ENCODE measurements at regions not wholly inside any gene's neighbourhood (a gene's known extent, or its start where the extent isn't known, plus 50 kb on each side); places are given as distances from the start of the nearest gene placed in this dataset.

DNA sequence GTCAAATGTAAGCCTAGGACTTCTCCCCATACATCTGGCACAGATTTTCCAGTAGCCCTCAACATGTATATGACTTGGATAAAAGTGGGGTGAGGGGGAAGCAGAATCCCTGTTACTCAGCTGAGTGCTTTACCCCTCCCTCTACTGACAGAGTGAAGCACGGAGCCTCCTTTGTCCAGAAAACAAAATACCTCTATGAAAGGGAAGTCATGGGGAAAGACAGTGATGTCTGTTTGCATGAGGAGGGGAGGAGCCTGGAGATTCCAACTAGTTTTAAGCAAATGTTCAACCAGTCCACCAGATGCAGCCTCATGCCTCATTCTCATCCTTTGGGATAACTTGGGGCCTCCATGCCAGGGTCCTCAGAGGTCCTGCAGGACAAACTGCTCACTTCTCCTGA is 203.9 kb downstream of the SMAD2 start:
- Histone ChIP-seq H3K4me3 (ENCODE audit: low read depth, low read length, poor library complexity, severe bottlenecking) (no peak overlapping the region), H3K36me3 (ENCODE audit: insufficient read depth, low read length) (no peaks in the 10 kb centered on the region), H3F3A (ENCODE audit: insufficient read depth, low read length) (no peaks in the 10 kb centered on the region), H3K9ac (ENCODE audit: low read length) (no peak overlapping the region), H4K20me1 (ENCODE audit: insufficient read depth, low read length) (no peaks in the 10 kb centered on the region), H3K9me3 (ENCODE audit: low read length) (no peaks in the 10 kb centered on the region), H2AFZ (ENCODE audit: low read length) (no peak overlapping the region), H3K9me2 (ENCODE audit: low read depth, low read length) (no peaks in the 10 kb centered on the region), H3K4me2 (ENCODE audit: low read length) (no peak overlapping the region), H3K79me2 (ENCODE audit: insufficient read depth, low read length) (no peaks in the 10 kb centered on the region), H3K27me3 (ENCODE audit: insufficient read depth, low read length) (no peaks in the 10 kb centered on the region), H3K27ac (ENCODE audit: low read depth, low read length, poor library complexity, severe bottlenecking) (no peak overlapping the region), H3K4me1 (ENCODE audit: insufficient read depth, low read length, severe bottlenecking) (no peaks in the 10 kb centered on the region)
- TF ChIP-seq, protein P1, sequence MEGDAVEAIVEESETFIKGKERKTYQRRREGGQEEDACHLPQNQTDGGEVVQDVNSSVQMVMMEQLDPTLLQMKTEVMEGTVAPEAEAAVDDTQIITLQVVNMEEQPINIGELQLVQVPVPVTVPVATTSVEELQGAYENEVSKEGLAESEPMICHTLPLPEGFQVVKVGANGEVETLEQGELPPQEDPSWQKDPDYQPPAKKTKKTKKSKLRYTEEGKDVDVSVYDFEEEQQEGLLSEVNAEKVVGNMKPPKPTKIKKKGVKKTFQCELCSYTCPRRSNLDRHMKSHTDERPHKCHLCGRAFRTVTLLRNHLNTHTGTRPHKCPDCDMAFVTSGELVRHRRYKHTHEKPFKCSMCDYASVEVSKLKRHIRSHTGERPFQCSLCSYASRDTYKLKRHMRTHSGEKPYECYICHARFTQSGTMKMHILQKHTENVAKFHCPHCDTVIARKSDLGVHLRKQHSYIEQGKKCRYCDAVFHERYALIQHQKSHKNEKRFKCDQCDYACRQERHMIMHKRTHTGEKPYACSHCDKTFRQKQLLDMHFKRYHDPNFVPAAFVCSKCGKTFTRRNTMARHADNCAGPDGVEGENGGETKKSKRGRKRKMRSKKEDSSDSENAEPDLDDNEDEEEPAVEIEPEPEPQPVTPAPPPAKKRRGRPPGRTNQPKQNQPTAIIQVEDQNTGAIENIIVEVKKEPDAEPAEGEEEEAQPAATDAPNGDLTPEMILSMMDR (IDR thresholded peaks at IDR 0.05; ENCODE audit: low read length): no peak
- no peak for TF ChIP-seq EZH2 (IDR thresholded peaks at IDR 0.05; ENCODE audit: borderline replicate concordance, low read length)

DNA sequence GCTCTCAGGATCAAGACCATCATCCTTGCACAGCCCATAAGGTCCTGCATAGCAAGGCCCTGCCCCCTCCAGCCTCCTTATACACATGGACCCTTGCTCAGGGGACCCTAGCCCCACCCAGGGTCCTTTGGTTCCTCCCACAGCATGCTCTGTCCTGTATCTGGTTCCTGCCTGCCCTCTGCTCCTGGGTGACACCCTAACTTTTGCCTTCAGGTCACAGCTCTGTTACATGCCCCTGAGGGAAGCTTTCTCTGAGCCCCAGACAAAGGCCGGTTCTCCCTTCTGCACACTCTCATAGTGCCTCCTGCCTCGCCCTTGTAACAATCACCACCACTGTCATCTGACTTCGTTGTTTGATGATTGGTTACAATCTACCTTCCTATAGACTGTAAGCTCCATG is 204.8 kb downstream of the SMAD2 start:
- no peaks in the 10 kb centered on the region for H3F3A ChIP-seq (ENCODE audit: insufficient read depth, low read length)
- H3K9me2 ChIP-seq (ENCODE audit: low read depth, low read length): no peaks in the 10 kb centered on the region
- H3K9ac ChIP-seq (ENCODE audit: low read length): no peak overlapping the region
- no peaks in the 10 kb centered on the region for H3K27me3 ChIP-seq (ENCODE audit: insufficient read depth, low read length)
- no peaks in the 10 kb centered on the region for H3K9me3 ChIP-seq (ENCODE audit: low read length)
- no peaks in the 10 kb centered on the region for H3K36me3 ChIP-seq (ENCODE audit: insufficient read depth, low read length)
- H4K20me1 ChIP-seq (ENCODE audit: insufficient read depth, low read length): no peaks in the 10 kb centered on the region
- no peak overlapping the region for H3K4me2 ChIP-seq (ENCODE audit: low read length)
- no peak overlapping the region for H3K27ac ChIP-seq (ENCODE audit: low read depth, low read length, poor library complexity, severe bottlenecking)
- H3K4me1 ChIP-seq (ENCODE audit: insufficient read depth, low read length, severe bottlenecking): no peaks in the 10 kb centered on the region
- no peaks in the 10 kb centered on the region for H3K79me2 ChIP-seq (ENCODE audit: insufficient read depth, low read length)
- TF ChIP-seq EZH2 (IDR thresholded peaks at IDR 0.05; ENCODE audit: borderline replicate concordance, low read length): no peak
- TF ChIP-seq, protein P1 (IDR thresholded peaks at IDR 0.05; ENCODE audit: low read length): no peak
- H3K4me3 ChIP-seq (ENCODE audit: low read depth, low read length, poor library complexity, severe bottlenecking): no peak overlapping the region
- no peak overlapping the region for H2AFZ ChIP-seq (ENCODE audit: low read length)

DNA sequence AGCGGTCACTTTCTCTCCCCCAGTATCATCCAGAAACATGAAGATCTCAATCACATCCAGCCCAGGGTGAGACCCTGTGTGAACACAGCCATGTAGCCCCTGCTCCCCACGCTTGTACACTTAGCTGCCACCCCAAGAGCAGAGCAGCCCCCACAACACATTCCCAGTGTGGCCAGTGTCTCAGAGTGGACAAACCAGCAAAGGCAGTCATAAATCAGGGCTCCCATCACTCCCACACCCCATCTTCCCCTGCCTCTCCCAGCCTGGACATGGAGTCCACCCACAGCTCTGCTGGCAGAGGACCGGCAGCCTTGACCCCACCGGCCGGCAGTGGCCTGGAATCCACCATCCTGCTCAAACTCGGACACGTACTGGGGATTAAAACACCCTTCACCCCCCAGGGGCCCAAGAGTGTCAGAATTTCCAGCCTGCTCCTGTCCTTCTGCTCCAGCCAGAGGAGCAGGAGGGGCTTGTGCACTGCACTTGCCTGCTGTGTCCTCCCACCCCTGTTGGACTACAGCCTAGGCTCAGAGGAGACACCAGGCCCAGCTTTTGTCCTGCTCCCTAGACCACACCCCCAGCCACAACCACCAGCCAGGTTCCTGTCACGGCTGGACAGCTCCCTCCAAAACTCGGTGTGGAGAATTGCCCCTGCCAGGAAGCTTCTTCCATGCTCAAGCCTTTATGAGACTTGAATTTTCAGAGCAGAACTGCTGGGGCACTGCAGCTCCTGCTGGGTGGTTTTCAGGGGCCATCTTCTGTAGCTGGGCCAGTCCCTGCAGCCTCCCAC is 206.1 kb downstream of the SMAD2 start:
- H3K9me3 ChIP-seq (ENCODE audit: low read length): no peaks in the 10 kb centered on the region
- no peak overlapping the region for H3K4me3 ChIP-seq (ENCODE audit: low read depth, low read length, poor library complexity, severe bottlenecking)
- no peak for TF ChIP-seq EZH2 (IDR thresholded peaks at IDR 0.05; ENCODE audit: borderline replicate concordance, low read length)
- TF ChIP-seq, protein P1 (IDR thresholded peaks at IDR 0.05; ENCODE audit: low read length): no peak
- no peak overlapping the region for H3K27ac ChIP-seq (ENCODE audit: low read depth, low read length, poor library complexity, severe bottlenecking)
- H3K4me1 ChIP-seq (ENCODE audit: insufficient read depth, low read length, severe bottlenecking): no peaks in the 10 kb centered on the region
- H4K20me1 ChIP-seq (ENCODE audit: insufficient read depth, low read length): no peaks in the 10 kb centered on the region
- H3F3A ChIP-seq (ENCODE audit: insufficient read depth, low read length): no peaks in the 10 kb centered on the region
- H3K79me2 ChIP-seq (ENCODE audit: insufficient read depth, low read length): no peaks in the 10 kb centered on the region
- no peaks in the 10 kb centered on the region for H3K36me3 ChIP-seq (ENCODE audit: insufficient read depth, low read length)
- no peak overlapping the region for H3K4me2 ChIP-seq (ENCODE audit: low read length)
- no peak overlapping the region for H3K9ac ChIP-seq (ENCODE audit: low read length)
- no peaks in the 10 kb centered on the region for H3K27me3 ChIP-seq (ENCODE audit: insufficient read depth, low read length)
- no peak overlapping the region for H2AFZ ChIP-seq (ENCODE audit: low read length)
- no peaks in the 10 kb centered on the region for H3K9me2 ChIP-seq (ENCODE audit: low read depth, low read length)

Measured in OCI-LY1 (cell line).